Dedifferentiated amniotic fluid mesenchymal stem cell (primary cell): ENCODE measurements at regions not wholly inside any gene's neighbourhood (a gene's known extent, or its start where the extent isn't known, plus 50 kb on each side); places are given as distances from the start of the nearest gene placed in this dataset.

ENCODE experiments used
- DNase-seq: peaks from one replicate; pipeline ENCODE4 v3.0.0-alpha.2; 2016; ENCODE audit errors: extremely low spot score

- DNase-seq, result no peak
These were observed 209.8 kb downstream of the KCNJ3 start for GRCh38 chr2:154908327-154908726.
